ENCODE measurements at regions not wholly inside any gene's neighbourhood (a gene's known extent, or its start where the extent isn't known, plus 50 kb on each side); places are given as distances from the start of the nearest gene placed in this dataset.

GRCh38 chr2:37568565-37568964 lies 102.9 kb downstream of the CDC42EP3 start:
- H3K9me3 ChIP-seq = no peaks in the 10 kb centered on the region
- H3K36me3 ChIP-seq = no peaks in the 10 kb centered on the region
- intact Hi-C loops (cut with DNase I) = no loop called here
- H3K9ac ChIP-seq (ENCODE audit: low read depth in 2 of 2, low read length in 2 of 2) = no peak overlapping the region
- H3K27ac ChIP-seq = no peak overlapping the region
- TF ChIP-seq, protein P1, sequence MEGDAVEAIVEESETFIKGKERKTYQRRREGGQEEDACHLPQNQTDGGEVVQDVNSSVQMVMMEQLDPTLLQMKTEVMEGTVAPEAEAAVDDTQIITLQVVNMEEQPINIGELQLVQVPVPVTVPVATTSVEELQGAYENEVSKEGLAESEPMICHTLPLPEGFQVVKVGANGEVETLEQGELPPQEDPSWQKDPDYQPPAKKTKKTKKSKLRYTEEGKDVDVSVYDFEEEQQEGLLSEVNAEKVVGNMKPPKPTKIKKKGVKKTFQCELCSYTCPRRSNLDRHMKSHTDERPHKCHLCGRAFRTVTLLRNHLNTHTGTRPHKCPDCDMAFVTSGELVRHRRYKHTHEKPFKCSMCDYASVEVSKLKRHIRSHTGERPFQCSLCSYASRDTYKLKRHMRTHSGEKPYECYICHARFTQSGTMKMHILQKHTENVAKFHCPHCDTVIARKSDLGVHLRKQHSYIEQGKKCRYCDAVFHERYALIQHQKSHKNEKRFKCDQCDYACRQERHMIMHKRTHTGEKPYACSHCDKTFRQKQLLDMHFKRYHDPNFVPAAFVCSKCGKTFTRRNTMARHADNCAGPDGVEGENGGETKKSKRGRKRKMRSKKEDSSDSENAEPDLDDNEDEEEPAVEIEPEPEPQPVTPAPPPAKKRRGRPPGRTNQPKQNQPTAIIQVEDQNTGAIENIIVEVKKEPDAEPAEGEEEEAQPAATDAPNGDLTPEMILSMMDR (IDR thresholded peaks at IDR 0.05) = no peak
- H3K27me3 ChIP-seq = no peaks in the 10 kb centered on the region
- H3K4me1 ChIP-seq = no peaks in the 10 kb centered on the region
- DNase-seq = no peak
- H3K4me3 ChIP-seq = no peak overlapping the region

GRCh38 chr2:37569131-37569823 lies 102.2 kb downstream of the CDC42EP3 start:
- Histone ChIP-seq H3K9me3 (no peaks in the 10 kb centered on the region), H3K9ac (ENCODE audit: low read depth in 2 of 2, low read length in 2 of 2) (no peak overlapping the region), H3K36me3 (no peaks in the 10 kb centered on the region), H3K4me3 (no peak overlapping the region), H3K4me1 (no peaks in the 10 kb centered on the region), H3K27ac (no peak overlapping the region), H3K27me3 (no peaks in the 10 kb centered on the region)
- intact Hi-C loops (cut with DNase I) = no loop called here
- TF ChIP-seq, protein P1 (IDR thresholded peaks at IDR 0.05) = no peak
- no peak for DNase-seq

GRCh38 chr2:37569986-37570679 lies 101.3 kb downstream of the CDC42EP3 start:
- no peak overlapping the region for H3K27ac ChIP-seq
- intact Hi-C loops (cut with DNase I) = no loop called here
- H3K4me3 ChIP-seq = no peak overlapping the region
- TF ChIP-seq, protein P1 (IDR thresholded peaks at IDR 0.05) = no peak
- no peaks in the 10 kb centered on the region for H3K36me3 ChIP-seq
- H3K4me1 ChIP-seq = no peaks in the 10 kb centered on the region
- no peak for DNase-seq
- H3K27me3 ChIP-seq = no peaks in the 10 kb centered on the region
- H3K9me3 ChIP-seq = no peaks in the 10 kb centered on the region
- no peak overlapping the region for H3K9ac ChIP-seq (ENCODE audit: low read depth in 2 of 2, low read length in 2 of 2)

GRCh38 chr2:37570773-37571586 lies 100.5 kb downstream of the CDC42EP3 start:
- Histone ChIP-seq H3K36me3 (no peaks in the 10 kb centered on the region), H3K27me3 (no peaks in the 10 kb centered on the region), H3K9ac (ENCODE audit: low read depth in 2 of 2, low read length in 2 of 2) (no peak overlapping the region), H3K4me1 (no peaks in the 10 kb centered on the region), H3K4me3 (no peak overlapping the region), H3K9me3 (no peaks in the 10 kb centered on the region), H3K27ac (no peak overlapping the region)
- DNase-seq = no peak
- TF ChIP-seq, protein P1 (IDR thresholded peaks at IDR 0.05) = no peak
- intact Hi-C loops (cut with DNase I) = no loop called here

DNA sequence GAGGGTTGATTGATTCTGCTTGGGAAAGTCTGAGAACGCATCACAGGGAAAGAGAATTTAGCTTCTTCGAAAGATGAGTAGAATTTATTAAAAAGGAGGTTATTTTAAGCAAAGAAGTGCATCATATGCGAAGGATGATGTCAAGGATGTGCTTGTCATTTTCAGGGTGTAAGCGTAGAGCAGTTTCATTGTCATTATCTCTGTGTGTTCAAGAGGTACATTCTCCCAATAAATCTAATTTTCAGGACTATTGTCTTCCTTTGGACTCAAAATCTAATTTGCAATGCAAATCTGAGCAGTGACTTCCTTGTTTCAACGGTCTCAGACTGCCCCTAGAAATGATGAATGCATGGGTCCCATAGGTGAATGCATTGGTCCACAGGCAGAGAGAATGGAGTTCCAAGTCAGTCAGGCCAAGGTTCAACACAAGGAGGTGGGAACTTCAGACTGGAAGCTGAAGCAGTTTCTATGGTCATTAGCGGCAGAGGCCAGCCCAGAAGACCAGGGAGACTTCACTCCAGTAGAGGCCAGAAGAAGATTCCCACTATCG lies 99.8 kb downstream of the CDC42EP3 start:
- DNase-seq = no peak
- Histone ChIP-seq H3K4me3 (no peak overlapping the region), H3K27me3 (no peaks in the 10 kb centered on the region), H3K36me3 (no peaks in the 10 kb centered on the region), H3K9me3 (no peaks in the 10 kb centered on the region), H3K9ac (ENCODE audit: low read depth in 2 of 2, low read length in 2 of 2) (no peak overlapping the region), H3K4me1 (no peaks in the 10 kb centered on the region), H3K27ac (no peak overlapping the region)
- TF ChIP-seq, protein P1 (IDR thresholded peaks at IDR 0.05) = no peak
- intact Hi-C loops (cut with DNase I) = no loop called here
